Nephron progenitor cell (in vitro differentiated cells): ENCODE measurements at regions not wholly inside any gene's neighbourhood (a gene's known extent, or its start where the extent isn't known, plus 50 kb on each side); places are given as distances from the start of the nearest gene placed in this dataset.

Experiments
- DNase-seq: peaks from one replicate; pipeline ENCODE4 v3.0.0; 2021
- H3K27ac Mint-ChIP-seq: 2 replicates; pipeline ENCODE4 v1.8.0; 2021; ENCODE audit warnings: mild to moderate bottlenecking, moderate library complexity, mixed read lengths
- H3K27me3 Mint-ChIP-seq: 2 replicates; pipeline ENCODE4 v1.8.0; 2021; ENCODE audit warnings: mild to moderate bottlenecking, low read depth, mixed read lengths; ENCODE audit not compliant: poor library complexity
- H3K36me3 Mint-ChIP-seq: 2 replicates; pipeline ENCODE4 v1.8.0; 2021; ENCODE audit warnings: low read depth, mixed read lengths
- H3K4me1 Mint-ChIP-seq: 2 replicates; pipeline ENCODE4 v1.8.0; 2021; ENCODE audit warnings: mixed read lengths
- H3K4me3 Mint-ChIP-seq: 2 replicates; pipeline ENCODE4 v1.8.0; 2021; ENCODE audit warnings: mild to moderate bottlenecking, moderate library complexity, mixed read lengths
- H3K9me3 Mint-ChIP-seq: 2 replicates; pipeline ENCODE4 v1.8.0; 2021; ENCODE audit warnings: mild to moderate bottlenecking, moderate library complexity, mixed read lengths
- TF ChIP-seq, protein P1 (sequence below): fragments of 200-600 bp; sonication (generic); IDR thresholded peaks from 2 replicates; pipeline ENCODE4 v1.5.0; 2021; ENCODE audit warnings: antibody characterized with exemption

DNA sequence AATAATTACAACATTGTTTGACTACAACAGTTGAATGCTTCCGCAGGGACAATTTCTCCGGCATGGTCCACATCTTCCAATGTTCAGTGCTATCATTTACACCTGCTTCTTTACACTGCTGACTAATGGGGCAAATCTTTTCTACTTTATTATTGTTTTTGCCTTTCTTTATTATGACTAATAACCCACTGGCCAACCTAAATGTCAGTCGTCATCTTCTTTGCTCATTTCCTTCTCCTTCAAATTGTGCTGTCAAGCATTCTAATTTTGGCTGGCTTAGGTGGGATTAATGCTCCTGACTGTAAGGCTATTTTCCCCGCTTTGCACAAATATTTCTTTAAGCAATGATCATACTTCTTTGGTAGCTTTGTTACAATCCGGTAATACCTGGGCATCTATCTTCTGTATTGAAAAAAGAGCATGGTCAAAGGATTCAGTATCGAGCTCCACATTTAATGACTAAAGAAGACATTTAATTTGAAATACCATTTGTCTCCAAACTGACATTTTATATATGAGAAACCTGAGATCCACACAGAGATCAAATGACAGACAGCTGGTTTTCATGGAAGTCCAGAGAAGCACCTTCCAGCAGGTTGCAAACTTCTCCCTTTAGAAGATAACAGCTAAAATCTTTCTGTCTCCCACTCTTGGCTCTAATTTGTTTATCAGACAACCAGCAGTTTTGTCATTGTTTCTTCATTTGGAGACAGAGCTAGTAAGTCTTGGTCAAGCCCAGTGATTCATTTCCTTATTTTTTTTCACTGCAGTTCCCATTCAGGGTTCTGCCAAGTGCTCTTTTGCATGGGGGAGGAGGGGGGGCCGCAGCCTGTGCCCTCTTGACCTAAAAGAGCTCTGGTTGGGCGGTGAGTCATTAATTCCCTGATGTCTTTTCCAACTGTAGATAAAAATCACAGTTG is 132.9 kb downstream of the SOCS6 start:
- peak; percentile 13 for DNase-seq
- TF ChIP-seq, protein P1, sequence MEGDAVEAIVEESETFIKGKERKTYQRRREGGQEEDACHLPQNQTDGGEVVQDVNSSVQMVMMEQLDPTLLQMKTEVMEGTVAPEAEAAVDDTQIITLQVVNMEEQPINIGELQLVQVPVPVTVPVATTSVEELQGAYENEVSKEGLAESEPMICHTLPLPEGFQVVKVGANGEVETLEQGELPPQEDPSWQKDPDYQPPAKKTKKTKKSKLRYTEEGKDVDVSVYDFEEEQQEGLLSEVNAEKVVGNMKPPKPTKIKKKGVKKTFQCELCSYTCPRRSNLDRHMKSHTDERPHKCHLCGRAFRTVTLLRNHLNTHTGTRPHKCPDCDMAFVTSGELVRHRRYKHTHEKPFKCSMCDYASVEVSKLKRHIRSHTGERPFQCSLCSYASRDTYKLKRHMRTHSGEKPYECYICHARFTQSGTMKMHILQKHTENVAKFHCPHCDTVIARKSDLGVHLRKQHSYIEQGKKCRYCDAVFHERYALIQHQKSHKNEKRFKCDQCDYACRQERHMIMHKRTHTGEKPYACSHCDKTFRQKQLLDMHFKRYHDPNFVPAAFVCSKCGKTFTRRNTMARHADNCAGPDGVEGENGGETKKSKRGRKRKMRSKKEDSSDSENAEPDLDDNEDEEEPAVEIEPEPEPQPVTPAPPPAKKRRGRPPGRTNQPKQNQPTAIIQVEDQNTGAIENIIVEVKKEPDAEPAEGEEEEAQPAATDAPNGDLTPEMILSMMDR, result no peak
- Mint-ChIP-seq H3K4me3 (no peak overlapping the region), H3K9me3 (peaks cover 8% of the 10 kb centered on the region), H3K27ac (no peak overlapping the region), H3K4me1 (peaks cover 67% of the 10 kb centered on the region), H3K36me3 (no peaks in the 10 kb centered on the region), H3K27me3 (no peaks in the 10 kb centered on the region)

DNA sequence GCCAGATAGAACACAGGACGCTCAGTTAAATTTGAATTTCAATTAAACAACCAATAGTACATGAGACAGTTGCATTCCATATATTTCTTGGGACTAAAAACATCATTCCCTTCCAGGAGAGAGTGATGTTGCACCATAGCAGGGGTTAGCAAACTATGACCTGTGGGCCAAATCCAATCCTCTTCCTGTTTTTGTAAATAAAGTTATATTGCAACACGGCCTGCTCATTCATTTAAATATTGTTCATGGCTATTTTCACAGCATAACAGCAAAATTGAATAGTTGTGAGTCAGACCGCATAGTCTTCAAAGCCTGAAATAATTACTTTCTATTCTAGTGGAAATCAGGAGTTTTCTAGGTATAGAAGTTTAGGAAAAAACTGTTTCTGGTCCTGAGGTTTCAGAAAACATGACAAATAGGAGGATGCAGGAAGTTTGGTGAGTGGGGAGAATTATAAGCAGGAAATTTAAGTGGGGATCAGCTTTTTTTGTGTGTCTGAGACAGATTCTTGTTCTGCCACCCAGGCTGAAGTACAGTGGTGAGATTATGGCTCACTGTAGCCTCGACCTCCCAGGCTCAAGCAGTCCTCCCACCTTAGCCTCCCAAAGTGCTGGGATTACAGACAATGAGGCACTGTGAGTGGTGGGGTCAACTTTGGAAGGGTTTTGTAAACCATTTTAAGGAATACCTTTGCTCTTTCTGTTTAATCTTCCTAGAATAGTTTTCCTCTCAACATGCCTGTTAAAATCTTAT is 131.5 kb downstream of the SOCS6 start:
- Mint-ChIP-seq H3K27ac (no peak overlapping the region), H3K27me3 (no peaks in the 10 kb centered on the region), H3K4me3 (no peak overlapping the region), H3K4me1 (peaks cover 60% of the 10 kb centered on the region), H3K36me3 (no peaks in the 10 kb centered on the region), H3K9me3 (no peaks in the 10 kb centered on the region)
- no peak for DNase-seq
- TF ChIP-seq, protein P1, result no peak

DNA sequence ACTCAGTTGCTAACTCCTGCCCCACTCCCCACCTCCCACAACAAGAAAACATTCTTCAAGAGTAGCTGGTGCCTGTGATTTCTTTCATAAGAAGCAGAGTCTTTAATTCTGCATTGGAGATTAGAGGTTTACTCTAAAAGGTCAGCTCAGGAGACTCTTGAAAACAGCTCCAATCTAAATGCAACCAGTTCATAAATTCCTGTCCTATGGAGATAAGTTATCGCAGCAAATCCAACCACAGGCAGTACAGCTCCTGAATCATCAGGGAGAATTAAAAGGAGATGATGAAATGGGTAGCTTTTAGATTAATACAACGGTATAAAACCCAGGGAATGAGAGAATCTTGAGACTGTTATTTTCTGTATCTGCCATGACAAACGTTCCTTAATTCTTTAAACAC is 130.7 kb downstream of the SOCS6 start:
- H3K4me3 Mint-ChIP-seq, result no peak overlapping the region
- TF ChIP-seq, protein P1, result no peak
- no peak overlapping the region for H3K27ac Mint-ChIP-seq
- H3K4me1 Mint-ChIP-seq, result peaks cover 60% of the 10 kb centered on the region
- H3K36me3 Mint-ChIP-seq, result no peaks in the 10 kb centered on the region
- DNase-seq, result no peak
- H3K9me3 Mint-ChIP-seq, result no peaks in the 10 kb centered on the region
- no peaks in the 10 kb centered on the region for H3K27me3 Mint-ChIP-seq

DNA sequence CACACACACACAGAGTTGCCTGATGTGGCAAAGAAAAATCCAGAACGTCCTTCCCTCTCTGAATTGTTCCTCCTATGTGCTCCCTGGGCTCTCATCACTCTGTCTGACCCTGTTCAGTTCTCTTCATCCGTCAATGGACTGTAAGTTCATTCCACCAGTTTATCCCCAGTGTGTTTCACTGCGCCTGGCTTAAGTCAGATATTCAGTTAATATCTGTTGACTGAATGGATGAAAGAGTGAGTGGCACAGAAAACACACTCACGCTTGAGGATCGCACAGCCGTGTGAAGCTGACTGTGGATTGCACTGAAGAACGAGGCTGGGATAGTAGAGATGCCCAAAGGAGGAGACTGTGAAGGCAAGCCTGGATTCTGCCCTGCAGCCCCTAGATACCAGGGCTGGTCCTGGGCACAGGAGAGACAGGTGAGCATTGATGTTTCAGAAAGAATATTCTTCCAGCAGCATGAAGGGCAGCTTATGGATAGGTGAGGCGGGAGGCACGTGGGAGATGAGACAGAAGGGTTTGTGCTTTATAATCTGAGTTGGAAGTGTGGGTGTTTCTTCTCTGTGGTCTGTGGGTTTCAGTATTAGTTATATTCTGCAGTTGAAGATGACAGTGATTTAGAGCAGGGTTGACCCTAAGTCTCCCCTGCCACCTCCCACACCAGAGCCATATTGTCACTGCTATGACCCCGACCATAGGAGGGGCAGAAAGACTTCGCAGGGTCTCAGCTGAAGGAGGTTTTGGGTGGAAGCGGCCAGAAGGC is 129.9 kb downstream of the SOCS6 start:
- no peak for DNase-seq
- Mint-ChIP-seq H3K27me3 (no peaks in the 10 kb centered on the region), H3K4me1 (peaks cover 52% of the 10 kb centered on the region)

DNA sequence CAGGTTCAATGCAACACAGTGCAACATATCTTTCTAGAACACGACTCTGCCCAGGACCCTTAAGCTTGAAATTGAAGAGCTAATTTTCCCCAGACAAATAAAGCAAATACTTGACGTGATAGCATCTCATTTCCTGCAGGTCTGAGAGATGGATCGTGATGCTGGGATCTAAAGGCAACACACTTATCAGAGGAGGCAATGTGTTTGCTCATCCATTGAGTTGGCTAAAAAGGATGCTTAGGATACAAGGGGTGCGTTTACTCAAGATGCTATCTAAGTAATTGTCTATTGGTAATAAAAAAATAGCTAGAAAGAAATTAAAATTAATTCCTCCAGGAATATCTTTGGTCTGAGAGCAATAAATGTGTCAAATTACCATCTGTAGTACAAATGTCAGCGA is 129.0 kb downstream of the SOCS6 start:
- no peaks in the 10 kb centered on the region for H3K9me3 Mint-ChIP-seq
- no peaks in the 10 kb centered on the region for H3K27me3 Mint-ChIP-seq
- peaks cover 44% of the 10 kb centered on the region for H3K4me1 Mint-ChIP-seq
- H3K4me3 Mint-ChIP-seq, result no peak overlapping the region
- DNase-seq, result no peak
- TF ChIP-seq, protein P1, result no peak
- no peak overlapping the region for H3K27ac Mint-ChIP-seq
- H3K36me3 Mint-ChIP-seq, result no peaks in the 10 kb centered on the region

More for the DNA sequence above, 129.9 kb downstream of the SOCS6 start:
- H3K9me3 Mint-ChIP-seq, result no peaks in the 10 kb centered on the region
- TF ChIP-seq, protein P1, result no peak
- H3K4me3 Mint-ChIP-seq, result no peak overlapping the region
- no peaks in the 10 kb centered on the region for H3K36me3 Mint-ChIP-seq
- H3K27ac Mint-ChIP-seq, result peak overlapping the region; percentile 92
